ENCODE measurements at regions not wholly inside any gene's neighbourhood (a gene's known extent, or its start where the extent isn't known, plus 50 kb on each side); places are given as distances from the start of the nearest gene placed in this dataset.

DNA sequence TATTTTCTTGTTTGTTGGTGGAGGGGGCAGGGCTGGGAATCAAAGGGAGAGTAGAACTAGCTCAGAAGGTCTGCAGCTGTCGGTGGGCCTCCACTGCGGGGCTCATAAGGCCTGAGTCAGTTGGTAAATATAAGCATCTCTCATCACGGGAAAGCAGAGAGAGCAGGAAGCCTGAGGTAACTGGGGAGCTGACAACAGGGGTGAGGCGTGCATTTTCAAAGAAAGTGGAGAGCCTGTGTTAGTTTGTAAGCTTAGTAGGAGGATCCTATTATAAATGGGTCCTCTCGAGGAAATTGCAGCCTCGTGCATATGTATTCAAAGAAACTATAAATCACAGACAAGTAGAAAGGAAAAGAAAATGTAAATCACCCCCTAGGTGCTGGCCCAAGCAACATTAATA is 221.0 kb upstream of the CDH13 start:
- DNase-seq (ENCODE audit: low spot score), result no peak

DNA sequence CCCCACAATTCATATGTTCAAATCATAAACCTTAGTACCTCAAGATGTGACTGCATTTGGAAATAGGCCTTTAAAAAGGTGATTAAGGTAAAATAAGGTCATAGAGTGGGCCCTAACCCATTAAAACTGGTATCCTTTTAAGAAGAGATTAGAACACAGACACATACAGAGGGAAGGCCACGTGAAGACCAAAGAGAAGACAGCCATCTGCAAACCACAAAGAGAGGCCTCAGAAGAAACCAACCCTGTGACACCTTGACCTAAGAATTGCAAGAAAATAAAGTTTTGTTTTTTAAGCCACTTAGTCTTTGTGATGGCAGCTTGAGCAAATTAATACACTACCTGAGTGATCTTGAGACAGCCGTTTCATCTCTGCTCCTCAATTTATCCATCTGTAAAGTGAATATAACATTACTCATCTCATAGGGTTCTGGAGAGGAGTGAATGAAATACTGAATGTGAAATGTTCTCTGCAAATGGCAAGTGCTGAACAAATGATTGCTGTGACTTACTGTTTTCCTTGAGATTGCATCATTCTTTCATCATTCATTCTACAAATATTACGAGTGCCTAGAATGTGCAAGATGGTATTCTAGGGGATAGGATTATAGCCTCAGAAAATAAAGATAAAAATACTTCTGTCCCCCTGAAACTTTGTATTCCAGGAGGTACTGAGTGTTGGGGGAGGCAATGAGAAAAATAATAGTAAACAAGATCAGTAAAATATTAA is 222.0 kb upstream of the CDH13 start:
- DNase-seq (ENCODE audit: low spot score), result no peak

DNA sequence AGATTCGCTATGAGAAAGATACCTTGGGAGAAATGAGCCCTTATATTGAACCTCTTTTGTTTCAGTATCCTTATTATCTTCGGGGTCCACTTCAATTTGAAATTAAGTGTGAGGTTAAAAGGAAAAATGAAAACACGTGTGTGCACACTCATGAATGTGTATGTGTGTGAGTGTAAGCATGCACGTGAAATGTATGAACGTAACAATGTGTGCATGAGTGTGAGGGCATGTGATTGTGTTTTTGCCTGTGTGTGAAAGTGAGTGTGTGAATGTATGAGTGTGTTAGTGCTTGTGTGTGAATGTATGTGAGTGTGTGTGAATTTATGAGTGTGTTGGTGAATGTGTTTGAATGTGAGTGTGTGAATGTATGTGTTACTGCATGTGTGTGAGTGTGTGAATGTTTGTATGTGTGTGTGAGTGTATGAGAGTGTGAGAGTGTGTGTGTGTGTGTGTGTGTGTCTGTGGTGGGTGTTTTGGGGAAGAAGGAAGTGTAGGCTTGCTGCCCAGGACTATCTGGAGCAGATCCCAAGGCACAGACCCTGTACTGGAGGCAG is 224.0 kb upstream of the CDH13 start:
- no peak for DNase-seq (ENCODE audit: low spot score)

DNA sequence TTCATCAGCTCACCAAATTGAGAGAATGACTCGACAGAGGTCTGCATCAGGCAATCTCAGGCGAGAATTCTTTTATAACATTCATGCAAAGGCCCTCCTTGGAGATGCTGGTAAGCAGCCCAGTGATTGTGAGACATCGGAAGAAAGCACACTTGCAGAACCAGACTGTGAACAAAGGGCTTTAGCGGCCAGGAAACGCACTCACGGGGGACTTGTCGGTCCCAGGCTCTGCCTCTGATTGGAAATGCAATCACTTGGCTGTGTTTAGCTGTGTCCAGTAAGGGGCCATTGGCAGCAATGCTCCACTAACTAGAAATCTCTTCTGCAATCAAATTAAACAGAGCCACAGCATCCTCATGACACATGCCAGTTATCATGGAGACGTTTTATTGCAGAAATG is 226.7 kb upstream of the CDH13 start:
- no peak for DNase-seq (ENCODE audit: low spot score)

DNA sequence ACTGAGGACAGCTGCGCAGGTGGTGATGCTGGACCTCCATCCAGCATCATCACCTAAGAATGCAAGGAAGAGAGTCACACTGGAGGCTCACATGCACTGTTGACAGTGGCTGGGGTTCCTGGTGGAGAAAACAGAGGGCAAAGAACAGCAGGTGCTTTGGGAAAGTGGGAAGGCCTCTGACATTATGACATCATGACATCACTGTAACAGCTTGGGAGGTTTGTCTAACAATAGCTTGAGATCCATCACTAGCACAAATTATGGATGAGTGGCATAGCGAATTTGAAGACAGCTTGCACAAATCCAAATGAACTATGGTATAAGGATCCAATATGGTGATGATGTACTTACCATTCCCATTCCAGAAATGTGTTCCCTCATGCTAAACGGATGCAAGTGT is 226.5 kb upstream of the MPHOSPH6 start:
- DNase-seq (ENCODE audit: low spot score), result no peak

DNA sequence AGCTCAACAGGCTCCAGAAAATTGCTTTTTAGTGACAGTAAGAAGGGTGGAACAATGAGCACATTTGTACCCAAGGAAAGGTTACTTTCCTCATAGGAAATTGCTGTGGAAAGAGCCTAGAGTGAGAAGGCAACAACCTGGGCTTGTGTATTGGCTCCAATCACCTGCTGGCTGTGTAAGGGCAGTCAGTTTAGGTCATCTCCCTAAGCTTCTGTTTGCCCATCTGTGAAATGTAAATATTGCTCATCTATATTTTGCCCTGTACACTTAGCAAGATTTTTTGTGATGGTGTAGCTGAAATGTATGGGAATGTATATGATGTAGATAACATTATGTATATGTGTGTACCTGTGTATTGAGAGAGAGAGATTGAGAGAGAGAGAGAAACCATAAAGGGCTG is 225.2 kb upstream of the MPHOSPH6 start:
- no peak for DNase-seq (ENCODE audit: low spot score)

DNA sequence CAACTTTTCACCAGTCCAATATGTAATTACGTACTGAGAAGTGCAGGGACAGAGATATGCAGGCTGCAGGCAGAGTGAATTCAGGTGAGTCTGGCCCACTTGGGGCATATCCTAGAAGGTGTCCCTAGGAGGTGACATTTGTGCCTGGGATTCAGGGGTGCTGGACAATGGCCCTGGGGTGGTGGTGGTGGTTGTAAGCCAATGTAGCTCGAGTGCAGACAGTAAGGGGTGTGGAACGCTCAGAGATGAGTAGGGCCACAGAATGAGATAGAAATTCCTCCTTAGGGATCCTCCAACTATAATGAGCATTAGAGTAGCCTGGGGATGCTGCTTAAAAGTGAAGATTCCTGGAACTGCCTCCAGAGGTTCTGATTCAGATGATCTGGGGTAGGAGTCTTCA is 221.7 kb upstream of the MPHOSPH6 start:
- no peak for DNase-seq (ENCODE audit: low spot score)

DNA sequence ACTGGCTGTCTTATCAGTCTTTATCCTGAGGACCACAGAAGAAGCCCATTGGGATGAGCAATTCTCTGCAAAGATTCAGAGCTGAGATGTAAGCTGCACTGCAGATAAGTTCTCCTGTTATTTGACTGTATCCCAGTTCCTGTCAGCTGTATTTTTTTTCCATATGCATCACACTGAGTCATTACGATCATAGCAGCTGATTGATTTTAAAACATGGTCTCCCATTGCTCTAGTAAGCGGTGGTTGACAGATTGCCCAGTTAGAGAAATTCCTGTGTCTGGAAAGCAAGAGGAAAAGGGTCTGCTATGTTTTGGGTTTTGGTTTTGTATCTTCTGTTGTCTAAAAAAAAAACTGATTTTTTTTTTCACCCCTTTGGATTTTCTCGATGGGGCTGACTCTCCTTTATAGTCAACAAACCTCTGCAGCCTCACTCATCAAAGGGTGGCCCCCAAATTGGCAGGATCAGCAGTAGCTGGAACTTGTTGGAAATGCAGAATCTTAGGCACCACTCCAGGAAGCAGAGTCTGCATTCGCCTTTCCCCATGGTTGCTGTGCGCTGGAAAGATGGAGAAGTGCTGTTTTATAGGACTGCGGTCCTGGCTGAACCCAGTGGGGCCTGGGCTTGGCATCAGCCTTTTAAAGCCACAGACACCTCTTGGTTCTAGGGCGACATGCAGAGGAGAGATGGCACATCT is 220.1 kb upstream of the MPHOSPH6 start:
- no peak for DNase-seq (ENCODE audit: low spot score)

DNA sequence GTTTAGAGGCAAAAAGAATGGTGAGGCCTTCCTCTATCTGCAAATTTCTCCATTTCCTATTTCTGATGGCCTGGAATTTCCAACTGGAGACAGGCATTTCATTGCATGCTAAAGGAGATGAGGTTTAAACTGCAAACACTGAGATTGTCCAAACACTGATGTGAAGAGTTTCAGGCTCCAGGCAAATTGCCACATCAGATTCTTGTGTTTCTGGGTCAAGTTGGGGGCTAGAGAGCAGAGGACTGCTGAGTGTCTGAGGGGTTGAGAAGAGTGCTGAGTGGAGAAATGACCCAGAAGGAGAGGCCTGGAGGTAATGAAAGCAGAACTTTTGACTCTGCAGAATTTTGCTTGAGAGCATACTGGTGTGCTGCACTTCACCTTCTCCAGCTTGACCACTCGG is 216.7 kb upstream of the MPHOSPH6 start:
- no peak for DNase-seq (ENCODE audit: low spot score)

DNA sequence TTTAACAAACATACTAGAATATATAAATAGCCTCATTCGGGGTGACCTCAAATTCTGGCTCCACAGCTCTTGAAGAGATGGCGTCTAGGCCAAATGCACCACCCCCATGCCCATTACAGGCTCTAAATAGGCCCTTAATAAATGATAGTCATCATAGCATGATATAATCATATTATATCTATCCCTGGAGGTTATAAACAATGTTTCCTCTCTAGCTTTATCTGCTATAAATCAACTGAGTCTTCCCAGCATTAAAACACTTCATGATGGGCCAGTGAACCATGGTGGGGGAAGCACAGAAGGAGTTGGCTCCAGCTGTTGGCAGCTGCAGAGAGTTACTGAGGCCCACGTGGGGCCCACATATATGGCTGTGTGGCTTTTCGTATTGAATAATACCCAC is 214.9 kb upstream of the MPHOSPH6 start:
- no peak for DNase-seq (ENCODE audit: low spot score)

DNA sequence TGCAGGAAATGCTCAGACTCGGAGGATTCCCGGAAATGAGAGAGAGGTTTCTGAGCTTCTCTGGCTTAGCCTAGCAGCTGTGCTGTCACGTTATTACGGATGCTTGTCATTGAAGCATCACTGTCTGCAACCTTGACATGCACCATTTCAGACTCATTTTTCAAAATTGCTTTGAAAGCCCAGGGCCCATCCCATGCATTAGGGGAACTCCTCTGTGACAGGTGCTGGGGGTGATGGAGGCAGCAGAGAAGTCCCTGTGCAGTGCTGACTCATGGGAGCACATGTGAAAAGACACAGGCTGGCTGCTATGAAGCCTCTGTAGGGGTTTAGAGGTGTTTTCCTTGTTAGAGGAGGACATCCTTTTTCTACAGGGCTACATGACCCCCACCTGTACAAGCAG is 214.0 kb upstream of the MPHOSPH6 start:
- DNase-seq (ENCODE audit: low spot score), result no peak

DNA sequence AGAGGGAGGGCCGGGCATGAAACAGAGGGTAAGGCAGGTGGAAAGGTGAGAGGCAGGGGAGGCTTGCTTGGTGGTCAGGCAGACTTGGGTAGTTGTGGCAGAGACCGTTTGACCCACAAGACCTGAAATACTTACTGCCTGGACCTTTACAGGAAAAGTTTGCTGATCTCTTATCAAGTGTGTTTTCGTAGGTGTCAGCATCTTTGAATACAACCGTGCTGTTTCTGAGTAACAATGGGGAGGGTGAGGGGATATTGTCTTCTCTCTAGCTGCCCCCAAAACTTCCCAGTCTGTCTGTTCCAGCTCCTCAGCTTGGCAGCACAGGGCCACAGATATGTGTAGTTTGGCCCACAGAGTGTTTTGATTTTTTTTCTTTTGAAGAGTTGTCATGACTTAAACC is 212.5 kb upstream of the MPHOSPH6 start:
- no peak for DNase-seq (ENCODE audit: low spot score)

DNA sequence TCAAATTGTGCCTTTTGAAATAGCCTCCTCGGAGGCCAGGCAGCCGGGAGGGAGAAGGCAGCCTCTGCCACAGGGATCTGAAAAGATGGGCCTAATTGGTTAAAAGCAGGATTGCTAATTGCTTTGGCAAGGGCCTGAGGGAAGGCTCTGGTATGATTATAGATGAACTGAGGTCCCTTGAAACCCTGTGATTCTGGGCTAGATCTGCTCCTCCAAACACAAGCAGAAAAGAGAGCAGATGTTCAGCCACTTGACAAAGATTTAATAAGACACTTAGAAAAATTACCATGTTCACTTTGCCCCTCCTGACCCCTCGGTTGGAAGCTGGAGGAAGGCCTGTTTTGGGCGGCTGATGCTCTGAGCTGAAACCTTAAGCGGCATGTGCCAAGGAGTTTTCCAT is 209.5 kb upstream of the MPHOSPH6 start:
- no peak for DNase-seq (ENCODE audit: low spot score)

DNA sequence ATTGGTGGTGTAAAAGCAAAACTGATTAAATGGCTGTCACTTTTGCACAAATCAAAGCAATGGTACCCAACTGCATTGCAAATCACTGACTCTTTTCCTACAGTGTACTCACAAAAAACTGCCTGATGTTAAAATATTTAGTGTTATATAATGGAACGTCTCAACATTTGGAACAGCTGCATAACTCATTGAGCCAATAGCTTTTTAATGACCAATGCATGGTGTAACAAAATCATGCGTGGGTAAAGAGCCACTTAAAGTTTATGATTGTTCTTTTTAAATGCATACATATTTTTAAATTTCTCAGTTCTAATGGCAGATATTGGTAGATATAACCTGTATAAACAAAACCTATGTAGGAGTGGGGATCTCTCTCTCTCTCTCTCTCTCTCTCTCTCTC is 204.0 kb upstream of the MPHOSPH6 start:
- DNase-seq (ENCODE audit: low spot score), result no peak

DNA sequence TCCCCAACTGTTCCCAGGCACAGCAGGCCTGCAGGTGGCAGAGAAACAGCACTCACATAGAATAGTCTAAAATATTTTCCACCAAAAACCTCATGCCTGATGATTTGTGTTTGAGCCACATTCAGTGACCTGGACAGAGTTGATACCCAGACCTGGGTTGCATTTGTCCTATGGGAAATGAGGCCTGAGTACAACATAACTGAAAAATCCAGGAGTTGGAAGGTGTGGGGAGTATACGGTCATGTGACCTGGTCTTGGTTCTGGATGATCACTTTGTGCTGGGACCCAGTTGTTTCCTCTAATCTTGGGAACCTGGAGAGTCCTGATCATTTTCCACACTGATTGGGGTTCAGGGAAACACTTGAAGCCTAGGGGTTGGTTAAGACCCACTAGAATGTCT is 200.3 kb upstream of the MPHOSPH6 start:
- no peak for DNase-seq (ENCODE audit: low spot score)

DNA sequence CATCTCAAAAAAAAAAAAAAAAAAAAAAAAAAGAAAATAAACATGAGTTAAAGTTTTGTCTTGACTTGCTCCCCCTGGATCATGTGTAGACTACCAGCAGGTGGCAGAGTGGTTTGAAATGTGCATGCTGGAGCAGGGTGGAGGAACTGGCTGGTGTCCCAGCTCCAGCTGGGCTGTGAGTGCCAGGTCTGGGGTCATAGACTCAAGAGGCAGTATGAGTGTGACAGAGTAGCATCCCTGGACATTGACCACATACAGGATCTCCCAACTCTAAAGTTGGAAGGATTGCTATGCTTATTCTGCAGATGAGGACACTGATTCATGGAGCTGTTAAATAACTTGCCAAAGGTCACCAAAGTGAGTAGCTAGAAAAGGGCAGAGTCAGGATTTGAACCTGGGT is 198.0 kb upstream of the MPHOSPH6 start:
- no peak for DNase-seq (ENCODE audit: low spot score)

DNA sequence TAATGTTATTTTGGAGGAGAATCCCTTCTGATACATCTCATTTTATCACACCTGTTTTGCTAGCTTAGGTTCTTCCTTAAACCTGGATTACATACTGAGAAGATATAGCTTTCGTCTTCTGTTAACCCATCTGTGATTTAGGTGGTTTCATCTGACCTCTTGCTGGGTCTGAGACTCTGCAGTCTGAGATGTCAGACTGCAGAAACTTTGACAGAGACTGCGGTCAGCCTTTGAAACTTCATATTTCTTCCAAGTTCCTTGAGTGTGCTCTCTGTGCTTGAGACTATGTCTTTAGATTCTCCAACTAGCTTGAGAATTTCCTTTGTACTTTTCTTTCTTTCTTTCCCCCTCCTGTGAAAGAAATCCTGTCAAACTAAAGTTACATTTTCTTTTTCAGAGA is 196.4 kb upstream of the MPHOSPH6 start:
- no peak for DNase-seq (ENCODE audit: low spot score)

DNA sequence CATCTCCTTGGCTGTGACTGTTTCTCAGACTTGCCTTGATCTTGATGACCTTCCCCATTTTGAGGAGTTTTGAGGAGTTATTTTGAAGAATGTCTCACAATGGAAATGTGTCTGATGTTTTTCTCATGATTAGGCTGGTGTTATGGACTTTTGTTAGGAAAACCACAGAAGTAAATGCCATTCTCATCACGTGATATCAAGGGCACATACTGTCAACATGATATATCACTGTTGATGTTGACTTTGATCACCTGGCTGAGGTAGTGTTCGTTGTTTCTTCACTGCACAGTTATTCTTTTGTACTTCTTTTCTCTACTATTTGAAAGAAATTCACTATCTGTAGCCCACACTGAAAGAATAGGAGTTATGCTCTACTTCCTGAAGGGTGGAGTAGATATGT is 194.7 kb upstream of the MPHOSPH6 start:
- no peak for DNase-seq (ENCODE audit: low spot score)

DNA sequence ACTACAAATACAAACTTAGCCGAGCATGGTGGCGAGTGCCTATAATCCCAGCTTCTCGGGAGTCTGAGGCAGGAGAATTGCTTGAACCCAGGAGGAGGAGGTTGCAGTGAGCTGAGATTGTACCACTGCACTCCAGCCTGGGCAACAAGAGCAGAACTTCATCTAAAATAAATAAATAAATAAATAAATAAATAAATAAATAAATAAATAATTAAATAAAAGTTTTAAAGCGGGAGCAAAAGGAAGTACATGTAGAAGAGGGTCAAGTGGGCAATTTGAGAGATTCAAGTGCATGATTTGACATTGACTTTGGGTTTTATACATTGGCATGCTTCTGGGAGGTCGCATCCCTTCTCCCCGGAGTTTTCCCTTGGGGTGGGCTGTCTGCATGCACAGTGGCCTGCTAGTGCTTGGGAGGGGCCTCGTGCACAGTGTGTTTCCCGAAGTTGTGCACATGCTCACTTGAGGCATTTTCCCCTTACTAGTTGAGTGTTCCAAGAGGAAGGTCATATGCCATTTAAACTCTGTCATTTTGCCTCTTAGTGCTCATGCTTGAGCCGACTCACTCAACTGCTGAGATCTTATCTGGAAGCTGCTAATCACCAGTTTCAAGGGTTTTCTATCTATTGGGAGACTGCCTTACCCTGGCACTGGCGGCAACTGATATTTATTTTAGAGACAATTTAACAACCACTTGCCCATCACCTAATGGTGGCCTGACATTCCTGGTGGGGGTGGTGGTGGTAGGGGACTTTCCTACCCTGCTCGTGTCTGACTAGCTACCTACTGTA is 193.2 kb upstream of the MPHOSPH6 start:
- DNase-seq (ENCODE audit: low spot score), result no peak

DNA sequence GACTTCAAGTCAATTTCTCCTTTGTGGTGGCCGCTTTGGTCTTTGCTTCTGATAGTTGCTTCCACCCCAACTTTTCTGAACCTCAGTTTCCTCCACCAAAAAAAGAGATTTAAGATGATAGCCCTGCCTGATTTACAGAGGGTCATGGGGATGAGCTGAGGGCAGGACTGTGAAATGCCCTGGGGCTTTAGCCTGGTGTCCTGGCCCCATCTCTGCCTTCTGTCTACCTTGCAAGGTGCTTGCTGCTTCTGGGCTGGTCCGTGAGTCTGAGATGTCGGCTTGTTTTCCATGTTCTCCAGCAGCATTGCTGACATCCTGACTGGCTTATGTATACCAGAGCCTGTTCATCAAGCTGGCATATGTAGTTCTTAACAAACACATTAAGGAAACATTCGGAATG is 191.9 kb upstream of the MPHOSPH6 start:
- DNase-seq (ENCODE audit: low spot score), result no peak

DNA sequence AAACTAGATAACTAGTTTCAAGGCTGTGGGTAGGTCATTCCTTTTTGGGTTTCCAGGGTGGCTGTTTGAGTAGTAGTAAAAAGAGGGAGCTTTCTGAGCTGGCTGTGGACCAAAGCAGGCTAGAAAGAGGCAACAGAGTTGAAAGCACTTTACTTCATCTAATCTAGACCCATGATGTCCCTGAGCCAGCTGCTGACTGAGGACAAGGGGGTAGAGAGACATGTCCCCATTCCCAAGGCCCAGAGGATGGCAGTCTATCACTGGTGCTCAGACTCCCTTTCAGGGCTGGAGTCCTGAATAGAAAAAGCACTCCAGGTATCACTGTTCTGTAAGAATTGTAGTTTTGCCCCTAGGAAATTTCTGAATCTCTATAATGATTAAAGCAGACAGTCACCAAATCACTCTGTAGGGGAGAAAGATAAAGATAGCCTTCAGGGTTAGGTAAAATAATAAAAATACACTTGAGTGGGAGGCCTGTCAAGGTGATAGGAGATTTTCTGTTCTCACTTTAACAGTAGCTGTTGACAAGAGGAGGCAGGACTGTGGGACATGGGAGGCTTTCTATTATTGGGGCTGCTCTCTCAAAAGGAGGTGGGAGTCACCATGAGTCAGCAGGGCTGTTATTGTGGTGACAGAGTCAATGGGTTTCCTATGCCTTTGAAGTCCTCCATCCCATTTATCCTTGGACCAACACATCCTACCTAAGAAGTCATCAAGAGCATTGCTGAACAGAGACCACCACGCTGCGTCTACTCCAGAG is 190.2 kb upstream of the MPHOSPH6 start:
- DNase-seq (ENCODE audit: low spot score), result no peak

DNA sequence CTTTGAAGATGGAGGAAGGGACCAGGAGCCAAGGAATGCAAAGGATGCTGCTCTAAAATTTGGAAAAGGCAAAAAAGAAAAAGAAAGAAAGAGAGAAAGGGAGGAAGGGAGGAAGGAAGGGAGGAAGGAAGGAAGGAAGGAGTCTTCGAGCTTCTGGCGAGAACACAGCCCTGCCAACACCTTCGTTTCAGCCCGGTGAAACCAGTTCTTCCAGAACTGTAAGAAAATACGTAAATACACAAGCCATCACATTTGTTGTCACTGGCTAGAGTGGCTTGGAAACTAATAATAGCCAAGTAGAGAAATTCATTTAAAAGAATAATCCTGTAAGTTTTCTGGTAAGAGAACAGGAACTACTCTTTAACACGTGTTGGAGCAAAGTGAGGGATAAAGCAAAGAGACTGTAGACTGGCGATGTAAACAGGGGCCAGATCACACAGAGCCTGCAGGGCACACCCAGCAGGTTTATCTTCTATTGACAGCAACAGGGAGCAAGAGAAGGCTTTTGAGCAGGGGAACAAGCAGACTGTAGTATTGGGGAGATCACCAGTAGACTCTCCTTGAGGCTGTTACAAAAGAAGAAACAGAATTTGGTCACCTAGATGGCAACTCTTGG is 188.7 kb upstream of the MPHOSPH6 start:
- DNase-seq (ENCODE audit: low spot score), result no peak
